Tibial nerve (tissue), 4 donors: ENCODE measurements at regions not wholly inside any gene's neighbourhood (a gene's known extent, or its start where the extent isn't known, plus 50 kb on each side); places are given as distances from the start of the nearest gene placed in this dataset.
A peak's percentile ranks its signal among the peaks of the same experiment; 100 is the strongest.

Source experiments
- DNase-seq, 2 donors: peaks; one replicate each; pipeline ENCODE4 v3.0.0-alpha.2; 2019; ENCODE audit warnings: low spot score in 2 of 2
- H3K27ac ChIP-seq, 4 donors: fragments of 200-600 bp; sonication (generic) in 3 of 4; one replicate each; pipeline ENCODE4 v1.5.1; 2017 to 2019; ENCODE audit warnings: mild to moderate bottlenecking in 1 of 4
- H3K27me3 ChIP-seq, 2 donors: fragments of 200-600 bp; sonication (generic) in 1 of 2; one replicate each; pipeline versions ENCODE4 v1.5.1 to v1.6.0; 2017 to 2019
- H3K36me3 ChIP-seq, 3 donors: fragments of 200-600 bp; sonication (generic); one replicate each; pipeline ENCODE4 v1.5.1; 2018 to 2019
- H3K4me1 ChIP-seq, 4 donors: fragments of 200-600 bp; sonication (generic) in 3 of 4; one replicate each; pipeline ENCODE4 v1.5.1; 2017 to 2019
- H3K4me3 ChIP-seq, 4 donors: fragments of 200-600 bp; sonication (generic) in 3 of 4; one replicate each; pipeline ENCODE4 v1.5.1; 2017 to 2019; ENCODE audit warnings: mild to moderate bottlenecking in 1 of 4, moderate library complexity in 1 of 4
- H3K9me3 ChIP-seq, 4 donors: fragments of 200-600 bp; sonication (generic) in 3 of 4; one replicate each; pipeline ENCODE4 v1.5.1; 2017 to 2019
- EP300 ChIP-seq, 2 donors: sonication (generic); formaldehyde crosslinking; IDR thresholded peaks; one replicate each; pipeline ENCODE4 v1.6.1; 2017; ENCODE audit warnings: antibody characterized with exemption in 2 of 2, mild to moderate bottlenecking in 1 of 2
- POLR2A ChIP-seq, 2 donors: fragments of 450-650 bp; IDR thresholded peaks; one replicate each; pipeline ENCODE4 v1.6.1; 2017; ENCODE audit warnings: antibody characterized with exemption in 2 of 2, mild to moderate bottlenecking in 2 of 2, moderate library complexity in 2 of 2
- whole genome bisulfite sequencing, 2 donors: methylation state at CpG; one replicate each; pipeline ENCODE4 v1.1.5; 2018; 5-methylcytosine and 5-hydroxymethylcytosine counted together
- TF ChIP-seq, protein P1 (sequence below), 5 experiments: fragments of 200-600 bp in 3 of 5; fragments of 450-650 bp in 2 of 5; sonication (generic) in 3 of 5; IDR thresholded peaks; one replicate each; pipeline ENCODE4 v1.5.1; 2016 to 2019; ENCODE audit warnings: antibody characterized with exemption in 5 of 5, mild to moderate bottlenecking in 3 of 5, moderate library complexity in 2 of 5

DNA sequence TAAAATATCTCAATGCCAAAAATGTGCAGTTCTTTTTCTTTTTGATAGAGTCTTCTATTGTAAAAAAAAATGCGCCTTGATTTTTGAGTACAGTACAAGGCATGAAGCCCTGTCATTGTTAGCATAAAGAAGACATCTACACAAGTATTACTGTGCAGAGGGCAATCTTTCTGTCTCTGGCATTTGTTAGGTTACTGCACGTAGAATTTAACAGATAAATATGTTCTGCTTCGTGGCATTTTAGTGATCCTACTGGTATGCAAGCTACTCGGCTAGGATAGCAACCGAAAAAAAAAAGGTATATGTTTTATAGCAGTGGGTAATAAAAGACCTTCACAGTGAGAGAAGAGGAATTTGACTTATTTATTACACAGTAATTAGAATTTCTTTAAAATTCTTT lies 492.9 kb upstream of the ADGRL2 start:
- no peak overlapping the region for H3K27ac ChIP-seq
- H3K36me3 ChIP-seq, result no peaks in the 10 kb centered on the region
- H3K4me1 ChIP-seq, result no peaks in the 10 kb centered on the region
- DNase-seq, result no peak
- no peaks in the 10 kb centered on the region for H3K27me3 ChIP-seq
- H3K9me3 ChIP-seq, result no peaks in the 10 kb centered on the region
- TF ChIP-seq, protein P1, sequence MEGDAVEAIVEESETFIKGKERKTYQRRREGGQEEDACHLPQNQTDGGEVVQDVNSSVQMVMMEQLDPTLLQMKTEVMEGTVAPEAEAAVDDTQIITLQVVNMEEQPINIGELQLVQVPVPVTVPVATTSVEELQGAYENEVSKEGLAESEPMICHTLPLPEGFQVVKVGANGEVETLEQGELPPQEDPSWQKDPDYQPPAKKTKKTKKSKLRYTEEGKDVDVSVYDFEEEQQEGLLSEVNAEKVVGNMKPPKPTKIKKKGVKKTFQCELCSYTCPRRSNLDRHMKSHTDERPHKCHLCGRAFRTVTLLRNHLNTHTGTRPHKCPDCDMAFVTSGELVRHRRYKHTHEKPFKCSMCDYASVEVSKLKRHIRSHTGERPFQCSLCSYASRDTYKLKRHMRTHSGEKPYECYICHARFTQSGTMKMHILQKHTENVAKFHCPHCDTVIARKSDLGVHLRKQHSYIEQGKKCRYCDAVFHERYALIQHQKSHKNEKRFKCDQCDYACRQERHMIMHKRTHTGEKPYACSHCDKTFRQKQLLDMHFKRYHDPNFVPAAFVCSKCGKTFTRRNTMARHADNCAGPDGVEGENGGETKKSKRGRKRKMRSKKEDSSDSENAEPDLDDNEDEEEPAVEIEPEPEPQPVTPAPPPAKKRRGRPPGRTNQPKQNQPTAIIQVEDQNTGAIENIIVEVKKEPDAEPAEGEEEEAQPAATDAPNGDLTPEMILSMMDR (IDR thresholded peaks at IDR 0.05), result no peak
- TF ChIP-seq EP300 (IDR thresholded peaks at IDR 0.05) (no peak), POLR2A (IDR thresholded peaks at IDR 0.05) (no peak)
- WGBS, 2 donors, result 70 to 79% methylated on average over 5 of the region's 5 CpGs
- no peak overlapping the region for H3K4me3 ChIP-seq

GRCh38 chr1:81305997-81306452 lies 494.7 kb upstream of the ADGRL2 start:
- 0 to 2% methylated on average over 7 of the region's 7 CpGs for WGBS, 2 donors
- no peaks in the 10 kb centered on the region for H3K36me3 ChIP-seq

DNA sequence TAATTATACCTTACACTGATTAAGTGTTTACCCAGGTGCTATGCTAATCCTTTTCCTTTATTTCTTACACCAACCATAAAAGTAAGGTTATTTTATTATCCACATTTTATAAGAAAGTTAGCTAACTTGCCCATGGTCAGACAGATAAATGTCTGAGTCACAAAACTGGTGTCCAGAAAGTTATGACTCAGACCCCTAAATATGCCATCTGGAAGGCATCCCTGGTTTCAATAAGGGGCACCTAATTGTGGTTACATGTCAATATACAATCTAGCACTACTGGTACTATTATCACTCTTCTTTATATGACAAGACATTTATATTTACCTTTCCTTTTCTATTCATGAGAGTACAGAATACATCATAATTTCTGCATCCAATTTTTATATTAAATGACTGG lies 496.5 kb upstream of the ADGRL2 start:
- no peaks in the 10 kb centered on the region for H3K4me1 ChIP-seq
- no peaks in the 10 kb centered on the region for H3K9me3 ChIP-seq
- DNase-seq, result no peak
- H3K36me3 ChIP-seq, result no peaks in the 10 kb centered on the region
- no peak overlapping the region for H3K27ac ChIP-seq
- H3K4me3 ChIP-seq, result no peak overlapping the region
- H3K27me3 ChIP-seq, result no peaks in the 10 kb centered on the region
- TF ChIP-seq POLR2A (IDR thresholded peaks at IDR 0.05) (no peak), EP300 (IDR thresholded peaks at IDR 0.05) (no peak)
- TF ChIP-seq, protein P1 (IDR thresholded peaks at IDR 0.05), result no peak

More at GRCh38 chr1:81305997-81306452, 494.7 kb upstream of the ADGRL2 start:
- Histone ChIP-seq H3K4me1 (no peaks in the 10 kb centered on the region), H3K27me3 (no peaks in the 10 kb centered on the region), H3K27ac (no peak overlapping the region), H3K4me3 (peak overlapping the region; percentile 28 to 52 (median 36)), H3K9me3 (no peaks in the 10 kb centered on the region)
- DNase-seq, result peak in 1 of 2 donors; percentile 5
- TF ChIP-seq EP300 (IDR thresholded peaks at IDR 0.05), result no peak
- TF ChIP-seq, protein P1 (IDR thresholded peaks at IDR 0.05), result peak; percentile 9 to 48 (median 32)

GRCh38 chr1:81299892-81300291 lies 500.8 kb upstream of the ADGRL2 start:
- Histone ChIP-seq H3K27me3 (no peaks in the 10 kb centered on the region), H3K4me1 (peaks cover 0 to 5% (median 0%) of the 10 kb centered on the region in 4 donors), H3K36me3 (no peaks in the 10 kb centered on the region), H3K27ac (no peak overlapping the region), H3K9me3 (no peaks in the 10 kb centered on the region), H3K4me3 (no peak overlapping the region)
- TF ChIP-seq, protein P1 (IDR thresholded peaks at IDR 0.05), result no peak
- no peak for TF ChIP-seq POLR2A (IDR thresholded peaks at IDR 0.05)
- TF ChIP-seq EP300 (IDR thresholded peaks at IDR 0.05), result no peak
- 94 to 95% methylated on average over 2 of the region's 2 CpGs for WGBS, 2 donors
- DNase-seq, result no peak

DNA sequence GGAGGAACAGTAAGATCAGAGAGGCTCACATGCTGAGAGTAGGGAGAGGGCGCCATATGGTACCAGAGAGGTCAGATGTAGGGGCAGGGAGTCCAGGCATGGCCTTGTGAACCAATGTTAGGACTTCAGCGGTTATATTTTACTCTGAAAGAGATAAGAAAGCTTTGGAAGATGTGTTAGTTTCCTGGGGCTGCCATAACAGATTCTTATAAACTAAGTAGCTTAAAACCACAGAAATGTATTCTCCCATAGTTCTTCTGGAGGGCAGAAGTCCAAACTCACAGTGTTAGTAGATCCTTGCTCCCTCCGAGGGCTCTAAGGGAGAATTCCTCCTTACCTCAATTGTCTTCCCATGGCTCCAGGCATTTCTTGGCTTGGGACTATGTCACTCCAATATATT lies 502.5 kb upstream of the ADGRL2 start:
- no peaks in the 10 kb centered on the region for H3K36me3 ChIP-seq
- no peak overlapping the region for H3K27ac ChIP-seq
- H3K4me3 ChIP-seq, result no peak overlapping the region
- no peak for TF ChIP-seq POLR2A (IDR thresholded peaks at IDR 0.05)
- TF ChIP-seq, protein P1 (IDR thresholded peaks at IDR 0.05), result no peak
- H3K4me1 ChIP-seq, result peaks cover 0 to 5% (median 0%) of the 10 kb centered on the region in 4 donors
- 89 to 98% methylated on average over 3 of the region's 3 CpGs for WGBS, 2 donors
- H3K27me3 ChIP-seq, result no peaks in the 10 kb centered on the region
- no peaks in the 10 kb centered on the region for H3K9me3 ChIP-seq
- DNase-seq, result no peak
